GM10266 (cell line): ENCODE measurements at regions not wholly inside any gene's neighbourhood (a gene's known extent, or its start where the extent isn't known, plus 50 kb on each side); places are given as distances from the start of the nearest gene placed in this dataset.
A peak's percentile ranks its signal among the peaks of the same experiment; 100 is the strongest.

ENCODE experiments used
- DNase-seq: peaks from one replicate; pipeline ENCODE4 v3.0.0; 2012; ENCODE audit errors: extremely low spot score
- CTCF ChIP-seq: IDR thresholded peaks from 2 replicates; pipeline ENCODE4 v1.5.1; 2012; ENCODE audit warnings: mild to moderate bottlenecking, low read depth; ENCODE audit not compliant: control insufficient read depth, insufficient read depth; ENCODE audit errors: missing control alignments

GRCh38 chr1:221839782-221840395 lies 98.0 kb upstream of the DUSP10 start:
- peak; percentile 30 for DNase-seq
- no peak for TF ChIP-seq CTCF

- DNase-seq, result no peak
- peak; percentile 30 for TF ChIP-seq CTCF
Observed at GRCh38 chr1:221839321-221839720, 97.4 kb upstream of the DUSP10 start.

- DNase-seq, result peak; percentile 12
- no peak for TF ChIP-seq CTCF
Observed at GRCh38 chr1:221837896-221838295, 96.0 kb upstream of the DUSP10 start.

GRCh38 chr1:221834698-221835513 lies 93.0 kb upstream of the DUSP10 start:
- no peak for DNase-seq
- TF ChIP-seq CTCF, result no peak

- no peak for TF ChIP-seq CTCF
Observed at GRCh38 chr1:221832617-221833016, 90.7 kb upstream of the DUSP10 start.

GRCh38 chr1:221832151-221832550 lies 90.3 kb upstream of the DUSP10 start:
- TF ChIP-seq CTCF, result no peak
- DNase-seq, result no peak

More at GRCh38 chr1:221832617-221833016, 90.7 kb upstream of the DUSP10 start:
- DNase-seq, result no peak
